GM12865 (cell line): ENCODE measurements at regions not wholly inside any gene's neighbourhood (a gene's known extent, or its start where the extent isn't known, plus 50 kb on each side); places are given as distances from the start of the nearest gene placed in this dataset.

Experiments
- DNase-seq: peaks from one replicate; pipeline ENCODE4 v3.0.0; 2010; ENCODE audit warnings: low read depth
- H3K4me3 ChIP-seq: 2 replicates; pipeline ENCODE4 v1.5.1; 2011; ENCODE audit warnings: mild to moderate bottlenecking, low read depth, low read length, control low read depth
- CTCF ChIP-seq: IDR thresholded peaks from 2 replicates; pipeline ENCODE4 v1.5.1; 2011; ENCODE audit warnings: low read length, control low read depth, low read depth, inconsistent platforms; ENCODE audit not compliant: insufficient read depth; ENCODE audit errors: missing control alignments

DNA sequence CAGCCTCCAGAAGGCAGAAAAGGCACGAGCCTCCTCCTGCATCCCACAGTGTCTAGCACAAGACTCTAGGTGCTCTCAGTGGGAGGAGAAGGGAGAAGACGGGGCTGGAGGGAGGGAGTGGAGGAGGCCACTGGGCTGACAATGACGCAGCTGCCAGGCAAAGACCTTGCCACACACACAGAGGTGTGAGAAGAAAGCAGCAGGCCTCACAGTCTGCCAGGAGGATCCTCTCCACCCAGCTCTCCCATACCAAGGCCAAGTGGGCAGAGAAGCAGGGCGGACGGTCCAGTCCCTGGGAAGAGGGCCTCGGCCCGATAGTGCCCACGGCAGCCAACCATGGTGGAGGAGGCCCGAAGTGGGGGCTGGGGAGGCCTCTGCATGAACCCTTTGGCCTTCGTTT is 78.9 kb downstream of the NCOR2 start:
- no peak for DNase-seq
- no peak for TF ChIP-seq CTCF
- H3K4me3 ChIP-seq: no peak overlapping the region

GRCh38 chr12:124487834-124488165 is 79.6 kb downstream of the NCOR2 start:
- no peak for TF ChIP-seq CTCF
- no peak for DNase-seq
- no peak overlapping the region for H3K4me3 ChIP-seq

- no peak for TF ChIP-seq CTCF
- no peak for DNase-seq
- no peak overlapping the region for H3K4me3 ChIP-seq
Measured at GRCh38 chr12:124487066-124487833, 80.2 kb downstream of the NCOR2 start.

DNA sequence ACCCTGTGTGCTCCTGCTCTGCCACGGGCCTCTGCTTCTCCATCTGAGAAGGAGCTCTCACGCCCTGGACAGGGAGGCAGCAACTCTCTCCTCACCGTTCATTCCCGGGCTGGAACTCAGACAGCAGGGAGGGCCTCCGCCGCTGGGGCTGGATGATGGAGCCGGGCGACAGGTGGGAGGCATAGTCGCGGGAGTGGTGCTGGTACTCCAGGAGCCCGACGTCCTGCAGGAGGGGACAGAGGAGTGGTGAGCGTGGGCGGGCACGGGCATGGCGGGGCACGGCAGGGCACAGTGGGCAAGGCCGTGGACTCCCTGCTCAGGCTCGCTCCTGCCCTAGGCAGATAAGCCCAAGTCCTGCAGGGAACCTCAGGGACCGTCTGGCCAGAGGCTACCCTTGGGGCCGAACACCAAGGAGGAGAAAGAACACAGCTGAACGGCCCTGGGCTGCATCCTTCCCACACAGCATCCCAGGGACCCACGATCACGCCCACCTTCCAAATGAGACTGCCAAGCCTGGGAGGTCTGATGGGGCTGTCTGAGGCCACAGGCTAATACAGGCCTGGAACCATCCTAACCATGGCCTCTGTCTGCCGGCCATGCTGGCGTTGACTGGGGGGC is 81.0 kb downstream of the NCOR2 start:
- H3K4me3 ChIP-seq: no peak overlapping the region
- DNase-seq: no peak
- TF ChIP-seq CTCF: no peak

GRCh38 chr12:124485371-124485770 is 82.0 kb downstream of the NCOR2 start:
- TF ChIP-seq CTCF: no peak
- no peak for DNase-seq
- no peak overlapping the region for H3K4me3 ChIP-seq

DNA sequence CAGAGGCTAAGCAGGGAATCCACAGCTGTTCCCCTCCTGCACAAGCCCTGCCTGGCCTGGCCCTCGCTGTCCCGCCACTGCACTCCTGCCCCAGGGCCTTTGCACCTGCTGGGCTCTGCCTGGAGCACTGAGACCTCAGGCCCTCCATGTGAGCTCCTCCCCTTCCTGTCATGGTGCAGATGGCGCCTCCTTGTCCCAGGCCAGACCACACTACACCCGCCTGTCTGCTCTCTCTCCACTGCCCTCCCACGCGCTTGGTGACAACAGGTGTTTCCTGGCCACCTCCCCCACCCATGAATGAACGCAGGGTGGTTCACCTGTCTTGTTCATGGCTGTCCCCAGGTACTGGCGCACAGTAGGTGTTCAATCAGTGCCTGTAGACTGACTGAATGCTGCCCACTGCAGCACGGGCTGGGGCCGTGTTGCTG is 82.9 kb downstream of the NCOR2 start:
- DNase-seq: peak; percentile 75
- no peak overlapping the region for H3K4me3 ChIP-seq
- TF ChIP-seq CTCF: no peak

DNA sequence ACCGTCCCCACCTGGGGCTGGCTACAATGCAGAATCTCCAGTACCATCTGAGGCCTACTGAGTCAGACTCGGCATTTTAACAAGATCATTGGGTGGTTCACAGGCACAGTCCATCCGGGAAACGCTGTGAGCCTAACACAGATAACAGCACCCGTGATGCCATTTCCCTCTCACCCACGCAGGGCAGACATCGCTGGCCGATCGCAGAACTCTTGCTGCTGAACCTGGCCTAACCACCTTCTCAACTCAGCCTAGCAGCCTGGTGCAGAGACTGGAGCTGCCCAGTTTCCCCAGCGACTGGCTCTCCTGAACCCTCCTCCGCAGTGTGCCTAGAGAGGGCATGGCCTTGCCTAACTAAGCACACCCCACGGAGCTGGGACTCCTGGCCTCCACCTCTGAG is 83.3 kb downstream of the NCOR2 start:
- no peak overlapping the region for H3K4me3 ChIP-seq
- no peak for TF ChIP-seq CTCF
- no peak for DNase-seq
